ENCODE measurements at regions not wholly inside any gene's neighbourhood (a gene's known extent, or its start where the extent isn't known, plus 50 kb on each side); places are given as distances from the start of the nearest gene placed in this dataset.

- TF ChIP-seq CTCF (IDR thresholded peaks at IDR 0.05), result no peak
- TF ChIP-seq POLR2A (IDR thresholded peaks at IDR 0.05), result no peak
These were observed 382.4 kb downstream of the KCTD12 start for GRCh38 chr13:76503766-76504165.

Measured in sigmoid colon (tissue), 3 donors.